Stomach (tissue), 4 donors: ENCODE measurements at regions not wholly inside any gene's neighbourhood (a gene's known extent, or its start where the extent isn't known, plus 50 kb on each side); places are given as distances from the start of the nearest gene placed in this dataset.

Experiments
- EP300 ChIP-seq: sonication (generic); formaldehyde crosslinking; IDR thresholded peaks from one replicate; pipeline ENCODE4 v1.6.1; 2017; ENCODE audit warnings: antibody characterized with exemption
- POLR2AphosphoS5 ChIP-seq, 3 donors: sonication (generic); formaldehyde crosslinking; IDR thresholded peaks; one replicate each; pipeline ENCODE4 v1.6.1; 2016; ENCODE audit warnings: antibody characterized with exemption in 3 of 3
- TF ChIP-seq, protein P1 (sequence below), 7 experiments: fragments of 450-650 bp in 4 of 7; fragments of 200-600 bp in 3 of 7; sonication (generic) in 3 of 7; IDR thresholded peaks; one replicate each; pipeline ENCODE4 v1.5.1; 2016 to 2019; ENCODE audit warnings: antibody characterized with exemption in 7 of 7, control low read depth in 2 of 7, mild to moderate bottlenecking in 1 of 7

DNA sequence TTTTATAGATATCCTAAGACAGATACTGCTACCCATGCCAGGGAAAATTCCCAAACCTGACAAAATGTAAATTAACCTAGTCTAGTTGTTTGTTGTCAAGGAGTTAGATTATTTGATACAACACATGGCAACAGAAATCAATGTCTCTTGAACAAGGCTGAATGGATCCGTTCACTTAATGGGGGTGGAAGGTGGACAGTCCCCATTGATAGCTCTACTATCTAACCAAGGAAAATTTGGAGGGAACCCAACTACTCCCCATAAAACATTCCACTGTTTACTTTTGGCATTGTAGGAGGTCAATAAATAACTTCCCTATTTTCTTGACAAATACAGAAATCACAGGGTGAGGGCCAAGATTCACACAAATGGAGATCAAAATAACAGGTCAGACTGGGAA is 117.9 kb upstream of the GRIA4 start:
- TF ChIP-seq, protein P1, sequence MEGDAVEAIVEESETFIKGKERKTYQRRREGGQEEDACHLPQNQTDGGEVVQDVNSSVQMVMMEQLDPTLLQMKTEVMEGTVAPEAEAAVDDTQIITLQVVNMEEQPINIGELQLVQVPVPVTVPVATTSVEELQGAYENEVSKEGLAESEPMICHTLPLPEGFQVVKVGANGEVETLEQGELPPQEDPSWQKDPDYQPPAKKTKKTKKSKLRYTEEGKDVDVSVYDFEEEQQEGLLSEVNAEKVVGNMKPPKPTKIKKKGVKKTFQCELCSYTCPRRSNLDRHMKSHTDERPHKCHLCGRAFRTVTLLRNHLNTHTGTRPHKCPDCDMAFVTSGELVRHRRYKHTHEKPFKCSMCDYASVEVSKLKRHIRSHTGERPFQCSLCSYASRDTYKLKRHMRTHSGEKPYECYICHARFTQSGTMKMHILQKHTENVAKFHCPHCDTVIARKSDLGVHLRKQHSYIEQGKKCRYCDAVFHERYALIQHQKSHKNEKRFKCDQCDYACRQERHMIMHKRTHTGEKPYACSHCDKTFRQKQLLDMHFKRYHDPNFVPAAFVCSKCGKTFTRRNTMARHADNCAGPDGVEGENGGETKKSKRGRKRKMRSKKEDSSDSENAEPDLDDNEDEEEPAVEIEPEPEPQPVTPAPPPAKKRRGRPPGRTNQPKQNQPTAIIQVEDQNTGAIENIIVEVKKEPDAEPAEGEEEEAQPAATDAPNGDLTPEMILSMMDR (IDR thresholded peaks at IDR 0.05) = no peak
- TF ChIP-seq POLR2AphosphoS5 (IDR thresholded peaks at IDR 0.05) (no peak), EP300 (no peak)
